HG02571 (cell line): ENCODE measurements at regions not wholly inside any gene's neighbourhood (a gene's known extent, or its start where the extent isn't known, plus 50 kb on each side); places are given as distances from the start of the nearest gene placed in this dataset.
"Not testable (repeated sequence)": the region's sequence is repeated elsewhere in the genome, so short reads cannot be mapped to it uniquely, and the experiment has no call there.

Source experiments
- ATAC-seq: cut with Tn5 transposase; IDR thresholded peaks from one replicate; pipeline ENCODE4 v1.9.1; 2021; ENCODE audit warnings: mild to moderate bottlenecking, moderate library complexity; ENCODE audit not compliant: unreplicated experiment

DNA sequence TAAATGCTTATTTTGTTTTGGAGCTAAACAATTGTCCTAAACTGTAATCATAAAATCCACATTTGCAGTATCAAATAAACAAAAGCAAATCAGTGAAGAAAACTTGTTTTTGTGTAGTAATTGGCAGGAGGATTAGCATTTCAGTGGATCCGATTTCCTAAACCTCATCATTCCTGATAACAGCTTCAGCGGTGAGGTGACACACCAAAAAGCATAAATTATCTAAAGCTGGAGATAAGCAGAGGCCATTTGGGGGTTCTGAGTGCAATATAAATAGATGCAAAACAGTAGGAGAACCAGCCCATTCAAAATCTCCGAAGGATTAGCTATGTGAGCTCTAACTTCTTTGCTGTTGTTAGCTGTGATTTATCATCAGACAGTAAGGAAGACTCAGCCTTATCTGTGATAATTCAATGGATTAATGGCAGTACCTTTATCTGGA is 235.8 kb downstream of the EPHA7 start:
- ATAC-seq, result no peak

DNA sequence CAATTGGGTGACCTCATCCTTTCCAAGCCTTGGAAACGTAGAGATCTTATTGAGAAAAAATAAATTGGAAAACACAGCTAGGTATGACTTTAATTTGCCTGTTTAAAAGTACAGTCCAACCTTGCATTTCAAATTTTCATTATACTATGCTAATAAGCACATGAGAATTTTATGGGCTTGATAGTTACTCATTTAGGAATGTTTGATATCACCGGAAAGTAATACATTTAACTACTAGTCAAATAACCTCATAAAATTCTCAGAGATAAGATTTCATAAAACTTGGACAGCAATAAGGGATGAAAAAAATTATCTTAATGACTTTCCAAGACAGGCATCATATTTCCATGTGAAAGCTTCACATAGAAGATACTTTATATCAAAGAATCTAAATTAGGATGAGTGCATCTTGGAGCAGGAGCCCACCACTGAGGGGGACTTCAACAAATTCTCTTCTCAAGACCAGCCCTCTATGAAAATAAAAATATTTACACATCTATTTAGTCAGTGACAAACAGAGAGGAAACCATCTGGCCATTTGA is 236.3 kb downstream of the EPHA7 start:
- no peak for ATAC-seq

DNA sequence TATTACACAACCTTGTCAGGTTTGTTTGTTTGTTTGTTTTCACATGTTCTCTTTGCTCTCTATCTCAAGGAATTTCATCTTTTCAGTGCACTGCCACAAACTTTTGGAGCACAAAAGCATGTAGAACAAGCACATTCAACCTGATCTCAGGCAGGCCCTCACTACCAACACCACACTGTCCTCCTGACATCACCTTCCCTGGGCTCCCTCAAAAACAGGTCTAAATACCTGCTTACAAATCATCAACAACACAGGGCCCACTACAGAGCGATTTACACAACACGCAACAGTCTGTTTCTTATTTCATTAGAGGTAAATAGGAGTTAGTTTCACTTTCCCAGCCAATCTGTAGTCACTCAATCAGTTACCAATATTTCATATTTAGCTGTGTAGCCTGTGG is 241.4 kb downstream of the EPHA7 start:
- ATAC-seq, result no peak

DNA sequence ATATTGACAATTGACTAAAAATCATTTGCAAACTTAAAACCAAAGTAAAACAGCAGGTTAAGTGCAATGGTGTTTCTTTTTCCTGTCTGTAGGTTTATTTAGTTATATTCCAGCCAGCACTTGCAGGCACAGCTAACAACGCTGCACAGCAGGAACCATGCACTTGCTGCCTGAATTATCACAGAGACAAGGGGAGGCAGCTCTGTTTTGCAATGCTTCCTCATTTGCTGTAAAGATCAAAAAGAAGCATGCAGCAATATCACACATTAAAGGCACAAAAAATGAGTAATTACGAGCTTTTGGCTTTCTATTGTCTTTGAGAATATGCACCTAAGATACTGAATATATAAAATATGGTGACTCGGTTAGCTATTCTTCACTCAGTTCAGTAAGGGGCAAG is 241.9 kb downstream of the EPHA7 start:
- ATAC-seq, result no peak

DNA sequence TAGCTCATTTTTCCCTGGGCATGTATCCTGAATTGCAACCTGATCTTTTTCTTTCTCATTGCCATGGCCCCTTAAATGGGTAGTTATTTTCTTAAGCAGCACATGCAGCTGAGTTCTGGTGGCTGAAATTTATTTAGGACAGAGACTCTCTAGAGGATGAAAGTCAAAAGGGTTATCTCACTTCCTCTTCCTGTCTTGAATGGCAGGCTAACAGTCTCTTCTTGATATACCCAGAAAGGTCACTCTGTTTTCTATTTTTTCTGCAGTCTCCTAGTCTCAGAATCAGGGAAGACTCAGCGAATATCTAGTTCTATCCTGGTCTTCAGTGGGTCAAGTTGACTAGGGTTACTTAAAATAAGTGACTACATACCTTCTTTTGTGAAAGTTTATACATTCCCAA is 243.3 kb downstream of the EPHA7 start:
- ATAC-seq, result no peak

DNA sequence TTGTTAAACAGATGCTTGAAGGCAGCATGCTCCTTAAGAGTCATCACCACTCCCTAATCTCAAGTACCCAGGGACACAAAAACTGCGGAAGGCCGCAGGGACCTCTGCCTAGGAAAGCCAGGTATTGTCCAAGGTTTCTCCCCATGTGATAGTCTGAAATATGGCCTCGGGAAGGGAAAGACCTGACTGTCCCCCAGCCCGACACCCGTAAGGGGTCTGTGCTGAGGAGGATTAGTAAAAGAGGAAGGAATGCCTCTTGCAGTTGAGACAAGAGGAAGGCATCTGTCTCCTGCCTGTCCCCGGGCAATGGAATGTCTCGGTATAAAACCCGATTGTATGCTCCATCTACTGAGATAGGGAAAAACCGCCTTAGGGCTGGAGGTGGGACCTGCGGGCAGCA is 245.8 kb downstream of the EPHA7 start:
- ATAC-seq, result not testable (repeated sequence)

DNA sequence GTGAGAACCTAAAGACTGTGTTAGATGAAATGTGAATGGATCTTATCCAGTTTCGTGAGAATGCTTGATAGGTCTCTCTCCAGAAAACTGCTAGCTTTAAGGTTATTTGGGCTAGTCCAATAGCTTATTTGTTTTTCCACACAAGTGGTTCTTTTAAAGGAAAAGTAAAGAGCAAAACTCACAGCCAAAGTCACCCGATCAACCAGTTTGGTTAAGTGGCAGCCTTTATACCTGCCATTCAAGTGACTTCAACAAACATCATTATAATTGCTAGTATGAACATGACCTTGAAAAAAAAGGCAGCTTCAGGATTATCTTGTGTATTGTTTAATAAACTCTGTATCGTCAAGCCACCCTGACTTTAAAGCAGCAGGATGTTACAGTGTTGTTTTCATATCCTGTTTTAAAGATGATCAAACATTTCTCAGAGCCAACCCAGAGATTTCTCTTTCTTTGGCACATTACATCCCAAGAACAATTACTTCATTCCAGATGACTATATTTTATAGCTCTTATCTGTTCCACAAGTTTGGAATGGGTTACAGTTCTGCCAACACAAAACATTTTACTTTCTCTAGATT is 253.4 kb downstream of the EPHA7 start:
- no peak for ATAC-seq

DNA sequence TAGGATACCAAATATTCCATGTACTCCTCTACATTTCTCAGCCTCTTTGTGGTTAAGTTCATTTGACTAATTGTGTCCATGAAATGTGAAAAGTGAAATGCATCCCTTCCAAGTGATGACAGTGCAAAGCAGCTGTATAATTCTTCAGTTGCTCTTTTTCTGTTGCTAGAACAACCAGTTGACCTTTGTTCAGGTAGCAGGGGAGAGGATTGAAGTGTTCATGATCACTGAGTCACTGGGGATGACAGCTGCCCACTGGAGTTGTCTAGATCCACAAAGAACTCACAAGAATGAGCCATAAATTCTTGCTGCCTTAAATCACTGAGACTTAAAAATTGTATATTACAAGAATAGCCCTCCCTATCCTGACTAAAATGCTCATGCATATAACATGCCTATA is 254.6 kb downstream of the EPHA7 start:
- ATAC-seq, result no peak

DNA sequence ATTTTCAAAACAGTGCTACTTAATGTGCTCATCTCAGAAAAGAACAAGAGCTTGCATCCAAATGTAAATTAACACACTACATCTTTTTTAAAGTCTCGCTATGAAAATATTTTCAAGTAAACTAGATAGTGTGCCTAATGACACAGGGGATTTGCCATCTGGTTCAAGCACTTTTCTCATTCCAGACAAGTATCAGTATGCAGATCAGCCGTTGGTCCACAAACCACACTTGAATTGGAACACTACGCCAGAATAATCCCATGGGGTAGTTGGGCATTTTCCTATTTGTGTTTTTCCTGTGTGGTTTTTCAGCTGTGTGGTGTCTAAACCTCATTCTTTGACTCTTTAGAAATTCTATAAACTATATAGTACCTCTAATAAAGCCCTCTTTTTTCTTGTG is 256.2 kb downstream of the EPHA7 start:
- no peak for ATAC-seq

DNA sequence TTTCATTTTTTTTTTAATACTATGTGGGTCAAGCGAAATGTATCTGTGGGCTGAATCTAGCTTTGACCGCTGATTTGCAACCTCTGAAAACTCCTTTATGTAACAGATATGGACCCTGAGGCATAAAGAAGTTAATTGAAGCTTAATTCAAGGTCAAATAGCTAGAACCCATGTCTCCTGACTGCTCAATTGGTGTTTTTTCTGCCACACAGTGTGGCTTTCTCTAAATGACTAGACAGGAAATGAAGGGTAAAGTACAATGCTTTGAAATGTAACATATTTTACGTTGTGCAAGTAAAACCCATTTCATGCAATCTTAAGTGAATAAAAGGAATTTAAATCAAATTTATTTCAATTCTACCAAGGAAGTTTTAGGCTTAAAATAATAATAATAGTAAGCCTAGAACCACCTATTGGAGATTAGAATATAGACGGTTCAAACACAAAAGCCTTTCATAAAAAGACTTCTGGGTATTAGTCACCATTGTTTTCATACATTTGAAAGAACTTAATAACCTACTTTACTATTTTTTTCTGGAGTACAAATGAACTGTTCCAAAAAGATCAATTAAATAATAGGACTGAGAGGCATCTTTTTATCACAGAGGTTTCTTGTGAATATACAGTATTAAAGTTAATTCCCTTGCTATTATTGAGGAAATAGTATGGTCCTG is 279.8 kb downstream of the EPHA7 start:
- no peak for ATAC-seq

DNA sequence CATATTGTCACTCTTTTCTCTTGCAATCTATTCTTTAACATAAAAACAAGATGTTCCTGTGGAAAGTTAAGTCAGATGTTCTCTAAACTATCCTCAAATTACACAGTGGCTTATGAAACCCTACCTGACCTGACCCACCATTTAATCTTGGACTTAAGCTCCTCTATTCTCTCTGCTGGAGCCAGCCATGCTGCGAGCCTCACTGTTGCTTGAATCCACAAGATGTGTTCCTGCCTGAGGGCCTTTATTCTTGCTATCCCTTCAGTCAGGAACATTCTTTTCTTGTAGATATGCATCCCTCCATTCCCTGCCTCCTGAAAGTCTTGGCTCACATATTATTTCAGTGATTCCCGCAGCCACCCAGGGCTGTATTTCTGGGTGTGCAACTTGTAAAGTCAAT is 283.2 kb downstream of the EPHA7 start:
- no peak for ATAC-seq

DNA sequence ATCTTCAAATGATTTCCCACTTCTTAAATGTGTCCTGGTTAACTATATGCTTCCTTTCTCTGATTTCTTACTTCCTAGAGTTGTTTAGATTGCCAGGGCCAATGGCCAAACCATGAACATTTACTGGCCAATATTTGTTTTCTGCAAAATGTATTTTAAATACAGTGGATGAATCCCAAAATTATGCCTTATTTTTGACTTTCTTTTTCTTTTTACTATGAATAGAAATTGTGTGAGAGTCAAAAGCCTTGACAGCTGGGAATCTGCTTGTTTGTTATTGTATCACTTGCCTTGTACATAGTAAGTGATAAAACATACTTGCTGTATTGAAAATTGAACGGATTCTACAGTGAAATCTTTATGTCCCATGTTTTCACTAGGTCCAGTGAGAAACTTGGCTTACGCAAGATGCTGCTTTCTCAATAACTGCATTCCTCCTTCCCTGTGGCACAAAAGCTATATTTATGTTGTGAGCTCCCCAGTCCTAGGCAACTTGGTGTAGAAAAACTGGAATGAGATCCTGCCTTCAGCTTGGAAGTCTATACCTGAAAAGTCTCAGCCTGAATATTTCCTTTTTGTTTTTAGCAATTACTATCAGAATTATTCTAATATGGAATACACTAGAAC is 295.2 kb downstream of the EPHA7 start:
- ATAC-seq, result no peak

DNA sequence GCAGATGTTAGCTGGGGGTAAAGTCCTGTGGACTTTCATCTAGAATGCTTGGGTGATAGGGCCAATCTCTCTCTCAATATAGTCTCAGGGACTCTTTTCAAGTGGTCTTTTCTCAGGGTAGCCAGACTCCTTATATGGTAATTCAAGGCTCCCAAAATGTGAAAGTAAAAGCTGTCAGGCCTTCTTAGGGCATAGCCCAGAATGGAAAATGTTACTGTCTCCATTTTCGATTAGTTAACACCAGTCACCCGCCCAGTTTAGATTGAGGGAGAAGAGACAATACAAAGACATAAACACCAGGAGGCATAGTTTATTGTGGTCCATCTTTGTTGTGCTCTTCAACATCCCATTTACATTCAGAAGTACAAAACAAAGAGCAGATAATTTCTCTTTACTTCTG is 295.8 kb downstream of the EPHA7 start:
- no peak for ATAC-seq

DNA sequence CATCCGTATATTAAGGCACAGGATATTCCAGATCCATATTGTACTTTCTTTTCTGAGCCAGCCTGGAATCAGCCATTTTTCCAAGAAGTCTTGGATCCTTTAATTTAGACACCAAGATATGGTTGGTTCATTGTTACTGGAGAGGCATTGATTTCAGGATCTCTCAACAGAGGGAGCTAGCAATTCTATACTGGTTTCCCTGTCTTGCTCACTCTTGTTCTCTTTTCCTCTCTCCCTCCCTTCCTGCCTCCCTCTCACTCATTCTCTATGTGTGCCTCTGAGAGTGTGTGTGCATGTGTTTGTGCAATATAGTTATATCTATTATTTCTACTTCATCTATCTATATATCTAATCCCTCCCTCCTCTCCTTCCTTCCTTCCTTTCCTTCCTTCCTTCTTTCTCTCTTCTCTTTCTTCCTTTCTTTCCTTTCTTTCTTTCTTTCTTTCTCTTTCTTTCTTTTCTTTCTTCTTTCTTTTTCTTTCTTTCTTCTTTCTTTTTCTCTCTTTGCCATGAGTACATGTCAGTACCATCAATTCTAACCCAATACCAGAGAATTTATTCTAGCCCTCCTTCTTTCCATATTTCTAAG is 299.1 kb downstream of the EPHA7 start:
- ATAC-seq, result no peak

DNA sequence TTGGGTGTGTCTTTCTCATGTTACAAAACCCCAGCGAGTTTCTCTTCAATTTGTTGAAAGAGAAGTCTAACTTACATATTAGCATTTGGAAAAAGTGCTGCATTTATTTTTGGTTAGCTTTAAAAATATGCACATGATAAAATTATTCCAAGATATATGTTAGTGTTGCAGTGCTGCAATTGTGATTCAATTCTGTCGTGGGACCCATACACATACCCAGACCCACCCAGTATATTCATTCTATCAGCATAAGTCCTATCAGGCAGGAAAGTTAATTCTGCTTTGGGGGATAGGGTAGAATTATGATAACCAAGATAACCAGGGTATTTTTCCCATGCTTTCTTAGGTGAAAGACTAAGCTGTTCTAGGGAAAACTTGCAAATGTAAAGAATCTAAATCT is 313.5 kb downstream of the EPHA7 start:
- ATAC-seq, result no peak

DNA sequence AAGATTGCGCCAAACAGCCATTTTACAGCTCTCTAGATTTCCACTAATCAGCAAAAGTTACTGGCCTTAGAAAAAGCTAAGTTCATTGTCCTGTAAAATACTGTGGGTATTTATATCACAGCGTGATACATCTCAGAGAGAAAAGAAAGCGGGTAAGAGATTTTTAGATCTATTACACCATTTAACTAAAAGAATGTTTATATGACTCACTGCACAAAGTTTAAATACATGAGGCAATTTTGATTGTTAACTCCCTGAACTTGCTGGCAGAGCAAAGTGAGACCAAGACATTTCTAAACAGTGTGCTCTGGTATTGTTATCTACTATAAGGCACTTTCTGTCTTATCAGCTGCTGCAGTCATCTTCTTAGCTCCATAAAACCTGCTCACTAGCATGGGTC is 314.3 kb downstream of the EPHA7 start:
- ATAC-seq, result no peak

DNA sequence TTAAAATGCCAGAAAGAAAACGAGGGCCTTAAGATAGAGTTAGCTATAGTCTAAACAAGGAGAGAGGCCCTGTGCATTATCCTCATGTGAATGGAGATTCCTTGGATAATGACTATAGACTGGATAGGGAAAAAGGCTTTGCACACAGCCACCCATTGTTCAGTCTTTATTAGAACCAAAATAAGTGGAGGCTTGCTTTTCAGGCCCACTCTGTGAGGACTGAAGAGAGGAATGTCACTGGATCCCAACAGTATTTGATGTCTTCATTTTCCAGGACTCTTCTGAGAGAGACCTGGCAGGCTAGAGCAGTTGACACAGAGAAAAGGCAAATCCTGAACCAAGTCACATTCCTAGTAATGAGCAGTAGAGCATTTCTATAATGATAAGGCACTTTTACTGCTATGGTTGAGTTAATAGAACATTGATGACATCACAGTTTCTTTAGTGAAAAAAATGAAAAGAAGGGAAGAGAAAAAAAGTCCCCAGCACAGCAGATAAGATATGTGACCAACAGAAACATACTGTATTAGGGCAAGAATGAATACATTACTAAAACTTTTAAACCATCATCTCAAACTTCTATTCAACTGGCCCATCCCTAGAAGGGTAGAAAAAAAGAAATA is 315.1 kb downstream of the EPHA7 start:
- ATAC-seq, result no peak

DNA sequence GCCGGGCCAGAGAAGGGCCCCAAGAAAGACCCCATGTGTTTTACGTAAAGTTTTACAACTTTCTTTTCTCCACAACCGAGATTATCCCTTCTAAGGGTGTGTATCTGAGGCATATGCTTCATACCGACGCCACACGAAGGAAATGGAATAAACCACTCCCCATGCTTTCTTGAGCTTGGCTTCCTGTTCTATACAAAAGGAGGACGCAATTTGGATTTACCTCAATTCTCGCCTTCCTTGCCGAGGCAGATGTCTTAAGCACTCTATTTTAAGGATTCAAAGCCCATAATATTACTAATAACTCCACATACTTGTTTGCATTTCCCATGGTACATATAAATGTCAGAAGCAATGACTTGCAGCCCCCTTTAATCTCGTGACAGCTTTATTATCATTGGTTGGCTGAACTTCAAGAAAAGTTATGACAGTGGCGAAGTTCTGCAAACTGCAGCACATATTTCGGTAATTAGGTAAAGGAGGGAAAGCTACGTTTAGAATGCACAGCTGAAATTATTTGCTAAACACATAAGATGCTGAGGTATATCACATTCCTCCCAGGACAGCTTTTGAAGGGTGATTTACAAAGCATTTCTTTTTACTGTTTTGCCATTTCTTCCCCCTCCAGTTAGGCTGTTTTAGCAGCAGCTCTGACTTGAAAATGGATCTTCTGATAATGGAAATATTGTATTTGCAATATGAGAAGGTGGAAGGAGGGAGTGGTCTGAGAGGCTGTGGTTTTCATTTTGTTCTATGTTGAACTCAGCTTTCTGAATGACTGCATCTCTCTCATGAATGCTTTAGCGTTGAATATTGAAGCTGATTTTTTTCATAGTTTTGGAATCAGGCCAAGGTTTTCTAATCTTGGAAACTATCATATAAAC is 330.5 kb downstream of the EPHA7 start:
- ATAC-seq, result no peak

DNA sequence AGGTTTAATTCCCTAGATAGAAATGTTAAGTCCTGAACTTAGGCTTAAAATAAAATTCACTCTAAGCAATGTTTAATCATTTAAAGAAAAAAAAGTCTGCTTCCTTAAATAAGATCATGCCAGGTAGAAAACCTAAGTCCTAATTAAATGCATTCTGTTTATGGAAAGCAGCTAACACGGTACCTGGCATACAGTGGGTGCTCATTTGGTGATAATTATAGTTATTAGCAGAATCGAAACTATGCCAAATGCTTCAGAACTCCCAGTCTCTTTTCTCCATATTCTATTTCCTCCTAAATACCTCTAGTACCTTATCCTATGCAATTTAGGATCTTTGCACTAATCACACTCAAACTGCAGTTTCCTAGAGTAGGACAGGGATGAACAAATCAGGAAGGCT is 331.8 kb downstream of the EPHA7 start:
- no peak for ATAC-seq

DNA sequence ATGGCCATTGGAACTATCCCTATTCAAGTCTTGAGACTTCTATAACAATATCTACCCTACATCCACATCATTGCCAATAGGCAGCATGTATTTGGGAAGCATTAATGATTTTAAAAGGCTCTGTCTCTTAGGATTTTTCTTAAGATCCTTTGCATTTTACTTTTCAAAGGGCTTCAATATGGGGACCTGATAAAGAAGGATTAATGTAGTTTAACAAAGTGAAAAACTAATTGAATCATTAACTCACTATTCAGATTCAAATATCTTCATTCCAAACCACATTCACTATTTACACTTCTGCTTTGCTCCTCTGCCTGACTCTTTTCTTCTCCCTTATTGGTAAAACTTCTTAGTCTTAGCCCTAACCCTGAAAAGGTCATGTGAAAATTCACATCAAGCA is 333.0 kb downstream of the EPHA7 start:
- ATAC-seq, result no peak
